ENCODE measurements at regions not wholly inside any gene's neighbourhood (a gene's known extent, or its start where the extent isn't known, plus 50 kb on each side); places are given as distances from the start of the nearest gene placed in this dataset.

DNA sequence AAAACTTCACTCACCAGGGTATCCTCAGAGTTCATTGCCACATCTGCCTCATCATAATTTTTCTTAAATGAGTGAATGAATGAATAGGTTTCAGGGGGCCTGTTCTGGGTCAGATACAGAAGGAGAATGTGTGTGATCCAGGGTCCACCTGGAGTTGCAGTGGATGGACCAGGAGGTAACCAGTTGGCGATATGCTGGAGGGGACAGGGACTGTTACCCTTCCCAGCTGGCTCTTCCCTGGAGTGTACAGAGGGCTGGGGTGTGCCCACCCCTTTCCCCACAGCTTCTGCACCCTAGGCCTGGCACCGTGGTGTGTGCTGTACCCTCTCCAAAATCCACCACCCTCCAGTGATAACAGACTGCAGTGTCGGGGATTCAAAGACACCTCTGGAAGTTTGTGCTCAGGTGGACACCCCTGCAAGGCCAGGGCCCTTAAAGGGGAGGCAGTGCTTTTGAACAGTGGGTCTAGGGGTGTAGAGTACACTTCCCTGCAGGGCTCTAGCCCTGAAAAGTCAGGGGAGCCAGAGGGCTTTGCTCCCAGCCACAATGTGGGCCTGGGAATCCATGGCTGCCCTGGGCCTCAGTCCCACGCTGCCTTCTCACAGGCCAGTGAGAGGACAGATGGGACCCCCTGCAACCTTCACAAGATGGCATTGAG lies 134.4 kb upstream of the UNC5B start:
- TF ChIP-seq, protein P1, sequence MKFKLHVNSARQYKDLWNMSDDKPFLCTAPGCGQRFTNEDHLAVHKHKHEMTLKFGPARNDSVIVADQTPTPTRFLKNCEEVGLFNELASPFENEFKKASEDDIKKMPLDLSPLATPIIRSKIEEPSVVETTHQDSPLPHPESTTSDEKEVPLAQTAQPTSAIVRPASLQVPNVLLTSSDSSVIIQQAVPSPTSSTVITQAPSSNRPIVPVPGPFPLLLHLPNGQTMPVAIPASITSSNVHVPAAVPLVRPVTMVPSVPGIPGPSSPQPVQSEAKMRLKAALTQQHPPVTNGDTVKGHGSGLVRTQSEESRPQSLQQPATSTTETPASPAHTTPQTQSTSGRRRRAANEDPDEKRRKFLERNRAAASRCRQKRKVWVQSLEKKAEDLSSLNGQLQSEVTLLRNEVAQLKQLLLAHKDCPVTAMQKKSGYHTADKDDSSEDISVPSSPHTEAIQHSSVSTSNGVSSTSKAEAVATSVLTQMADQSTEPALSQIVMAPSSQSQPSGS (tag by site-specific recombination; IDR thresholded peaks at IDR 0.05; ENCODE audit: low read depth) = no peak
- no peak for TF ChIP-seq ZNF133 (tag by site-specific recombination; IDR thresholded peaks at IDR 0.05)
- TF ChIP-seq, protein P2, sequence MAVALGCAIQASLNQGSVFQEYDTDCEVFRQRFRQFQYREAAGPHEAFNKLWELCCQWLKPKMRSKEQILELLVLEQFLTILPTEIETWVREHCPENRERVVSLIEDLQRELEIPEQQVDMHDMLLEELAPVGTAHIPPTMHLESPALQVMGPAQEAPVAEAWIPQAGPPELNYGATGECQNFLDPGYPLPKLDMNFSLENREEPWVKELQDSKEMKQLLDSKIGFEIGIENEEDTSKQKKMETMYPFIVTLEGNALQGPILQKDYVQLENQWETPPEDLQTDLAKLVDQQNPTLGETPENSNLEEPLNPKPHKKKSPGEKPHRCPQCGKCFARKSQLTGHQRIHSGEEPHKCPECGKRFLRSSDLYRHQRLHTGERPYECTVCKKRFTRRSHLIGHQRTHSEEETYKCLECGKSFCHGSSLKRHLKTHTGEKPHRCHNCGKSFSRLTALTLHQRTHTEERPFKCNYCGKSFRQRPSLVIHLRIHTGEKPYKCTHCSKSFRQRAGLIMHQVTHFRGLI (tag by site-specific recombination; IDR thresholded peaks at IDR 0.05) = no peak
- TF ChIP-seq, protein P3, sequence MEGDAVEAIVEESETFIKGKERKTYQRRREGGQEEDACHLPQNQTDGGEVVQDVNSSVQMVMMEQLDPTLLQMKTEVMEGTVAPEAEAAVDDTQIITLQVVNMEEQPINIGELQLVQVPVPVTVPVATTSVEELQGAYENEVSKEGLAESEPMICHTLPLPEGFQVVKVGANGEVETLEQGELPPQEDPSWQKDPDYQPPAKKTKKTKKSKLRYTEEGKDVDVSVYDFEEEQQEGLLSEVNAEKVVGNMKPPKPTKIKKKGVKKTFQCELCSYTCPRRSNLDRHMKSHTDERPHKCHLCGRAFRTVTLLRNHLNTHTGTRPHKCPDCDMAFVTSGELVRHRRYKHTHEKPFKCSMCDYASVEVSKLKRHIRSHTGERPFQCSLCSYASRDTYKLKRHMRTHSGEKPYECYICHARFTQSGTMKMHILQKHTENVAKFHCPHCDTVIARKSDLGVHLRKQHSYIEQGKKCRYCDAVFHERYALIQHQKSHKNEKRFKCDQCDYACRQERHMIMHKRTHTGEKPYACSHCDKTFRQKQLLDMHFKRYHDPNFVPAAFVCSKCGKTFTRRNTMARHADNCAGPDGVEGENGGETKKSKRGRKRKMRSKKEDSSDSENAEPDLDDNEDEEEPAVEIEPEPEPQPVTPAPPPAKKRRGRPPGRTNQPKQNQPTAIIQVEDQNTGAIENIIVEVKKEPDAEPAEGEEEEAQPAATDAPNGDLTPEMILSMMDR (tag by site-specific recombination; IDR thresholded peaks at IDR 0.05) = no peak

Data from HEK293 (cell line).